Endothelial cell of umbilical vein (primary cell): ENCODE measurements at regions not wholly inside any gene's neighbourhood (a gene's known extent, or its start where the extent isn't known, plus 50 kb on each side); places are given as distances from the start of the nearest gene placed in this dataset.

Source experiments
- EZH2 ChIP-seq: IDR thresholded peaks from 2 replicates; pipeline ENCODE4 v1.6.1; 2012; ENCODE audit warnings: borderline replicate concordance, low read depth, mild to moderate bottlenecking, moderate library complexity, low read length, inconsistent platforms; ENCODE audit not compliant: severe bottlenecking
- TF ChIP-seq, protein P1 (sequence below), 2 donors: IDR thresholded peaks; 1 replicate in 1 of 2; 2 replicates in 1 of 2; pipeline ENCODE4 v1.5.1; 2011; ENCODE audit warnings: low read length in 2 of 2, mild to moderate bottlenecking in 2 of 2, moderate library complexity in 2 of 2, control low read depth in 1 of 2, inconsistent platforms in 1 of 2, low read depth in 1 of 2; ENCODE audit not compliant: insufficient read depth in 1 of 2; ENCODE audit errors: extremely low read depth in 1 of 2

DNA sequence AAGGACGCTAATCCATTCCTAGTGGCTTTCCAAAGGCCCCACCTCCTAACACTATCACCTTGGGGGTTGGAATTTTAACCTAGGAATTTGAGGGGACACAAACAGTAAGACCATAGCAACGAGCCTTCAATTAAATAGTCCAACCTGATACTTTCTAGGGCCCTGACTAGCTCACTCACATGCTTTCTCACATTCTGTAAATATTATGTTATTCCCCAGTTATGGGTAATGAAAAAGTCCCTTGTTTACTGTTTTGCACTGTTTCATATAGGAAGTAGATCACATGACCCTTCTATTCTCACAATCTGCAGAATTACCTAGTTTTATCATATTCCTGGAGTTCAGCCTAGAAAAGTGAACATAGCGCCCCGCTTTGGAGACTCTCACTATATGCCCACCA lies 1212.1 kb upstream of the ACVR2A start:
- TF ChIP-seq EZH2 = no peak
- TF ChIP-seq, protein P1, sequence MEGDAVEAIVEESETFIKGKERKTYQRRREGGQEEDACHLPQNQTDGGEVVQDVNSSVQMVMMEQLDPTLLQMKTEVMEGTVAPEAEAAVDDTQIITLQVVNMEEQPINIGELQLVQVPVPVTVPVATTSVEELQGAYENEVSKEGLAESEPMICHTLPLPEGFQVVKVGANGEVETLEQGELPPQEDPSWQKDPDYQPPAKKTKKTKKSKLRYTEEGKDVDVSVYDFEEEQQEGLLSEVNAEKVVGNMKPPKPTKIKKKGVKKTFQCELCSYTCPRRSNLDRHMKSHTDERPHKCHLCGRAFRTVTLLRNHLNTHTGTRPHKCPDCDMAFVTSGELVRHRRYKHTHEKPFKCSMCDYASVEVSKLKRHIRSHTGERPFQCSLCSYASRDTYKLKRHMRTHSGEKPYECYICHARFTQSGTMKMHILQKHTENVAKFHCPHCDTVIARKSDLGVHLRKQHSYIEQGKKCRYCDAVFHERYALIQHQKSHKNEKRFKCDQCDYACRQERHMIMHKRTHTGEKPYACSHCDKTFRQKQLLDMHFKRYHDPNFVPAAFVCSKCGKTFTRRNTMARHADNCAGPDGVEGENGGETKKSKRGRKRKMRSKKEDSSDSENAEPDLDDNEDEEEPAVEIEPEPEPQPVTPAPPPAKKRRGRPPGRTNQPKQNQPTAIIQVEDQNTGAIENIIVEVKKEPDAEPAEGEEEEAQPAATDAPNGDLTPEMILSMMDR (IDR thresholded peaks at IDR 0.05; ENCODE audit: extremely low read depth in 1 of 2, insufficient read depth in 1 of 2, low read depth in 1 of 2, low read length in 2 of 2) = no peak
